ENCODE measurements at regions not wholly inside any gene's neighbourhood (a gene's known extent, or its start where the extent isn't known, plus 50 kb on each side); places are given as distances from the start of the nearest gene placed in this dataset.

DNA sequence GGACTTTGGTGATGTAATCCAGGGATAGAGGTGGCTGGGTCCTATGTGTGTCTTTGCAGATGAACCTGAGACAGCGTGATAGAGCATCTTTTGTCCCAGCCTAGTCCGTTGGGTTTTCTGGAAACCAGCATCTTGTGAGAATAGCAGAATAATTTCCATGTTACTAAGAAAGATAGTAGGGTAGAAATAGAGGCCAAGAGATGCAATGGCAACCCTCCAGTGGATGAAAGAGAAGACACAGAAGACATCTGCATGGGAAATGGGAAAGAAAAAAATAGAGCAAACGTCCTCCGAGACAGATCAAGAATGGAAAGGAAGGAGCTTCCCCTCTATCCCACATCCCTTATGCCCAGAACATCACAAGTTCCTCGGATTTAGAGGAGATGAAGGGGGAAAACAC lies 409.3 kb upstream of the TMEM132C start:
- TF ChIP-seq, protein P1, sequence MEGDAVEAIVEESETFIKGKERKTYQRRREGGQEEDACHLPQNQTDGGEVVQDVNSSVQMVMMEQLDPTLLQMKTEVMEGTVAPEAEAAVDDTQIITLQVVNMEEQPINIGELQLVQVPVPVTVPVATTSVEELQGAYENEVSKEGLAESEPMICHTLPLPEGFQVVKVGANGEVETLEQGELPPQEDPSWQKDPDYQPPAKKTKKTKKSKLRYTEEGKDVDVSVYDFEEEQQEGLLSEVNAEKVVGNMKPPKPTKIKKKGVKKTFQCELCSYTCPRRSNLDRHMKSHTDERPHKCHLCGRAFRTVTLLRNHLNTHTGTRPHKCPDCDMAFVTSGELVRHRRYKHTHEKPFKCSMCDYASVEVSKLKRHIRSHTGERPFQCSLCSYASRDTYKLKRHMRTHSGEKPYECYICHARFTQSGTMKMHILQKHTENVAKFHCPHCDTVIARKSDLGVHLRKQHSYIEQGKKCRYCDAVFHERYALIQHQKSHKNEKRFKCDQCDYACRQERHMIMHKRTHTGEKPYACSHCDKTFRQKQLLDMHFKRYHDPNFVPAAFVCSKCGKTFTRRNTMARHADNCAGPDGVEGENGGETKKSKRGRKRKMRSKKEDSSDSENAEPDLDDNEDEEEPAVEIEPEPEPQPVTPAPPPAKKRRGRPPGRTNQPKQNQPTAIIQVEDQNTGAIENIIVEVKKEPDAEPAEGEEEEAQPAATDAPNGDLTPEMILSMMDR (IDR thresholded peaks at IDR 0.05): no peak
- no peak for TF ChIP-seq POLR2A (IDR thresholded peaks at IDR 0.05)

All from prostate gland (tissue), 2 donors.